ENCODE measurements at regions not wholly inside any gene's neighbourhood (a gene's known extent, or its start where the extent isn't known, plus 50 kb on each side); places are given as distances from the start of the nearest gene placed in this dataset.

DNA sequence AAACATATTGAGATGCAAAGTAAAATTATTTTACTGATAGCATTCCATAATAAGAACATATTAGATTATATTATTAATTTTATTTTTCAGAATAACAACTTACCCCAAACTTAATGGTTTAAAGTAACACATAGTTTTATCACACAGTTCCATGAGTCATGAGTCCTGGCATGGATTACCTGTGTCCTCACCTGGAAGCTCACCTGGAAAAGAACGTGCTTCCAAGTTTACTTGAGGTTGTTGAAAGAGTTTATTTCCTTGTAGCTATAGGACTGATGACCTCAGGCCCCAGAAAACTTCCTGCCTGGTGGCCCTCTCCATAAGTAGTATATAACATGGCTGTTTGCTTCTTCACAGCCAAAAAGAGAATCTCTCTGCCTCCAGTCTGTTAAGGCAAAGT, 254.6 kb downstream of the TFEC start:
- DNase-seq (ENCODE audit: low read depth in 2 of 2), result no peak
- no peak overlapping the region for H3K4me3 ChIP-seq (replicated peaks in 1 of 2; ENCODE audit: low read depth in 2 of 2, low read length in 2 of 2)
- TF ChIP-seq, protein P1, sequence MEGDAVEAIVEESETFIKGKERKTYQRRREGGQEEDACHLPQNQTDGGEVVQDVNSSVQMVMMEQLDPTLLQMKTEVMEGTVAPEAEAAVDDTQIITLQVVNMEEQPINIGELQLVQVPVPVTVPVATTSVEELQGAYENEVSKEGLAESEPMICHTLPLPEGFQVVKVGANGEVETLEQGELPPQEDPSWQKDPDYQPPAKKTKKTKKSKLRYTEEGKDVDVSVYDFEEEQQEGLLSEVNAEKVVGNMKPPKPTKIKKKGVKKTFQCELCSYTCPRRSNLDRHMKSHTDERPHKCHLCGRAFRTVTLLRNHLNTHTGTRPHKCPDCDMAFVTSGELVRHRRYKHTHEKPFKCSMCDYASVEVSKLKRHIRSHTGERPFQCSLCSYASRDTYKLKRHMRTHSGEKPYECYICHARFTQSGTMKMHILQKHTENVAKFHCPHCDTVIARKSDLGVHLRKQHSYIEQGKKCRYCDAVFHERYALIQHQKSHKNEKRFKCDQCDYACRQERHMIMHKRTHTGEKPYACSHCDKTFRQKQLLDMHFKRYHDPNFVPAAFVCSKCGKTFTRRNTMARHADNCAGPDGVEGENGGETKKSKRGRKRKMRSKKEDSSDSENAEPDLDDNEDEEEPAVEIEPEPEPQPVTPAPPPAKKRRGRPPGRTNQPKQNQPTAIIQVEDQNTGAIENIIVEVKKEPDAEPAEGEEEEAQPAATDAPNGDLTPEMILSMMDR (IDR thresholded peaks at IDR 0.05; ENCODE audit: low read depth, low read length), result no peak

DNA sequence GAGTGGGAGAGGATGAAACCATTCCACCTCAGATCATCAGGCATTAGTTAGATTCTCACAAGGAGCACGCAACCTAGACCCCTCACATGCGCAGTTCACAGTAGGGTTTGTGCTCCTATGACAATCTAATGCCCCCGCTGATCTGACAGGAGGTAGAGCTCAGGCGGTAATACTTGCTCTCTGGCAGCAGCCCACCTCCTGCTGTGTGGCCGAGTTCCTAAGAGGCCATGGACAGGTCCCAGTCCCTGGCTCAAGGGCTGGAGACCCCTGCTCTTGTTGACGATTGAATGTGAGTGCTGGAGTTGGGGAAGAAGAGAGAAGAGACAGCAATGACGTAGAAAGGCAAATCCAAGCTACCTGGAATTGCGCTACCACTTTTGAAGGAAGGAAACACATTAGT, 267.2 kb downstream of the TFEC start:
- TF ChIP-seq, protein P1 (IDR thresholded peaks at IDR 0.05; ENCODE audit: low read depth, low read length), result no peak
- no peak overlapping the region for H3K4me3 ChIP-seq (replicated peaks in 1 of 2; ENCODE audit: low read depth in 2 of 2, low read length in 2 of 2)
- DNase-seq (ENCODE audit: low read depth in 2 of 2), result no peak

DNA sequence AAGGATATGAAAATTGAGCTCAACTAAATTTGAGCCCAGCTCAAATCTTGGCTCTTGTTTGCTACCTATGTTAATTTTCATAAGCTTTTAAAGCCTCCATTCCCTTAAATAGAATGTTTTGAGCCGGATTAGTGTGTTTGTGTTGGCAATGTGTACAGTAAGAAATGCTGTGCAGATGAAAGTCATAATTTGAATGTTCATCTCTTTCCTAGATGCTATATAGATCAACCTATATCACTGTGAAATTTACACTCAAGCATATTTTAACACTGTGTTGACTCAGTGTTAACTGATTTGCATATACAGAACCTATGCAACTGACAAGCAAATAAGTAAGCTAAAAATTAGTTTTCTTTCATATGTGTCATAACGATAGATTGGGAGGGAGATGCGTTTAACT, 272.5 kb downstream of the TFEC start:
- DNase-seq (ENCODE audit: low read depth in 2 of 2), result no peak
- no peak overlapping the region for H3K4me3 ChIP-seq (replicated peaks in 1 of 2; ENCODE audit: low read depth in 2 of 2, low read length in 2 of 2)
- TF ChIP-seq, protein P1 (IDR thresholded peaks at IDR 0.05; ENCODE audit: low read depth, low read length), result no peak

DNA sequence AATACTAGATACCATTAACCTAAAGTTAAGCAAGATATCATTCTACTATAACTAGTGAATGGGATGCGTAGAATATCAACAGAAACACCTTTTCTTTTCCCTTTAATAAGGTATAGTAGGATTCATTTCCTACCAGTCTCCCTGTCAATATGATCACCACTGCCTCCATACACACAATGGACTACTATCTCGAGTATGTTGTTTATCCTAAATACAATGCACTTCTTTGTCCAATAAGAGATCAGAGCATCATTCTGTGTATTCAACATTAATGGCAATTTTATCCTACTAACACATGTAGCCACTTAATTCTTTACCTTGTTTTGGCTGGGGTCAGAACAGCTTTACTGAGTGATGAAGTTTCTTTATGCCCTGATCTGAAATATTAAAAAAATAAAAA, 276.3 kb downstream of the TFEC start:
- no peak for DNase-seq (ENCODE audit: low read depth in 2 of 2)
- TF ChIP-seq, protein P1 (IDR thresholded peaks at IDR 0.05; ENCODE audit: low read depth, low read length), result no peak
- H3K4me3 ChIP-seq (replicated peaks in 1 of 2; ENCODE audit: low read depth in 2 of 2, low read length in 2 of 2), result no peak overlapping the region

DNA sequence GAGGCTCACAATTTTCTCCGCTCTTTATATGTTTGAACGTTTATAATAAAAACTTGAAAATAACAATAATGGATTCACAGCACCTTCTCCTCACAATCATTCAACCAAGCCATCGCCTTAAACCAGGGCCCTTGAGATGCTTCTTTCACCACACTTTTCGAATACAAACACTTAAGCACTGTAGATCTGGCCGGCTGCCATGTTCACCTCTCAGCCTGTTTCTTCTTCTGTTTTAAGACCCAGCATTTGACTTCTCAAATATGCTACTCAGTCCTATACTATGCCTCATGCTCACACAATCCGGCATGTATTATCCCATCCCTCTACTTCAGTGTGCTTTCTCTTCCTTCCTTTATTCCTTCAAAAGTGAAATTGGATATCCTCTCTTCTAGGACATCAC, 280.6 kb downstream of the TFEC start:
- TF ChIP-seq, protein P1 (IDR thresholded peaks at IDR 0.05; ENCODE audit: low read depth, low read length), result no peak
- no peak overlapping the region for H3K4me3 ChIP-seq (replicated peaks in 1 of 2; ENCODE audit: low read depth in 2 of 2, low read length in 2 of 2)
- DNase-seq (ENCODE audit: low read depth in 2 of 2), result peak in 1 of 2 donors; percentile 13

DNA sequence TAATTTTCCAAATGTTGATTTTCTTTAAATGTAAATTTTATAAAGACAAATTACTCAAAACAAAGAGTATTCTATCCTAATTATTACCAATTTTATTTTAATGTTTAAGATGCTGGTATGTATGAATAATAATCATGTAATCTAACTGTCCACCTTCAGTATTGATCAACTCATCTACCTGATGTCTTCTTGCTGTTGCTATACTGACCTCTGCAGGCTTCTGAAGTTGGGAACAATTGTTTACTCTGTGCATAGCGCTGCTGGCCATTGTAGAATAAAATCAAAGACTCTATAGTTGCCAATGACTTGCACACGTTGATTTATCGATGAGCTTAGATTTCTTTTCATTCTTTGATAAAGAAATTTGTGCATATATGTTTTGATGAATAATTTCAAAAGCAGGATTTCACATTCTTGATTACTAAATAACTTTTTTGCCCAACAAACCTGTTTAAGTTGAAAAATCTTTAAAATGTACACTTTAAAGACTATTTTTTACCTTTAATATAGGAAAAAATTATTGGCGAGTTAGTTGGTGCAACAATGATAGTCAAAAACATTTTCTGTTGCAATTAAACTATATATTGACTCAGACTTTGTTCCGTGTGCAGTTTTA, 282.3 kb downstream of the TFEC start:
- no peak overlapping the region for H3K4me3 ChIP-seq (replicated peaks in 1 of 2; ENCODE audit: low read depth in 2 of 2, low read length in 2 of 2)
- TF ChIP-seq, protein P1 (IDR thresholded peaks at IDR 0.05; ENCODE audit: low read depth, low read length), result no peak
- peak in 1 of 2 donors; percentile 8 for DNase-seq (ENCODE audit: low read depth in 2 of 2)

DNA sequence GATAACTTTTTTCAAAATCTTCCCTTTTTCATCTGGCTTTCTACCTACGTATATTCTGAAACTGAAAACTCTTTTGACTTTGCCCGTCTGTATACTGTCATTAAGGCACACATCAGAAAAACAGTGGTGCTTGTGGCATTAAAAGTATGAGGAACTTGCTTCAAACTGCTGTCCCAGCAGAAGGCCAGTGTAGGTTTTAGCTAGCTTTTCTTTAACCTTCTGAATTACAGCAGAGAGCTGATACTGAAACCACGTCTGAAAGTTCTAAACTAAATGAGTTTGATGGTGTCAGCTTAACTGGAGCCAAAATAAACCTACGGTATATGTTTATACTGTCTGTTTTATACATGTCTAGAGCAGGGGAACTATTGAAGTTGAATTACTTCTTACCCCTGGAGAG, 283.4 kb downstream of the TFEC start:
- peak in 1 of 2 donors; percentile 3 for DNase-seq (ENCODE audit: low read depth in 2 of 2)
- no peak overlapping the region for H3K4me3 ChIP-seq (replicated peaks in 1 of 2; ENCODE audit: low read depth in 2 of 2, low read length in 2 of 2)
- TF ChIP-seq, protein P1 (IDR thresholded peaks at IDR 0.05; ENCODE audit: low read depth, low read length), result no peak
